ENCODE measurements at regions not wholly inside any gene's neighbourhood (a gene's known extent, or its start where the extent isn't known, plus 50 kb on each side); places are given as distances from the start of the nearest gene placed in this dataset.

- TF ChIP-seq CBX5 (IDR thresholded peaks at IDR 0.05; ENCODE audit: low read depth, low read length), result no peak
Measured at GRCh38 chr3:174414902-174415301, 444.2 kb upstream of the NAALADL2 start (continued).
